Mesenchymal stem cell (in vitro differentiated cells and primary cell): ENCODE measurements at regions not wholly inside any gene's neighbourhood (a gene's known extent, or its start where the extent isn't known, plus 50 kb on each side); places are given as distances from the start of the nearest gene placed in this dataset.

Experiments used
- DNase-seq: peaks from one replicate; pipeline ENCODE4 v3.0.0-alpha.2; 2013
- H2AFZ ChIP-seq: one replicate; pipeline ENCODE4 v1.6.1; 2013; ENCODE audit warnings: low read depth, mild to moderate bottlenecking, control low read depth, inconsistent platforms, low read length, moderate library complexity
- H2AK5ac ChIP-seq: 2 replicates; pipeline ENCODE4 v1.6.1; 2013; ENCODE audit warnings: low read length, moderate library complexity, mild to moderate bottlenecking, inconsistent platforms; ENCODE audit not compliant: severe bottlenecking
- H2BK120ac ChIP-seq: one replicate; pipeline ENCODE4 v1.6.1; 2013; ENCODE audit warnings: low read depth, mild to moderate bottlenecking, inconsistent platforms, low read length, moderate library complexity
- H2BK12ac ChIP-seq, 2 experiments: one replicate each; pipeline ENCODE4 v1.6.1; 2013; ENCODE audit warnings: inconsistent platforms in 2 of 2, low read length in 2 of 2, mild to moderate bottlenecking in 2 of 2, moderate library complexity in 2 of 2, control low read depth in 1 of 2
- H2BK15ac ChIP-seq: one replicate; pipeline ENCODE4 v1.6.1; 2013; ENCODE audit warnings: mild to moderate bottlenecking, low read depth, inconsistent platforms; ENCODE audit not compliant: poor library complexity, severe bottlenecking
- H2BK5ac ChIP-seq: 2 replicates; pipeline ENCODE4 v1.6.1; 2013; ENCODE audit warnings: low read depth, mild to moderate bottlenecking, low read length, control low read depth, inconsistent platforms; ENCODE audit not compliant: poor library complexity, severe bottlenecking
- H3K14ac ChIP-seq, 2 experiments: one replicate each; pipeline ENCODE4 v1.6.1; 2013; ENCODE audit warnings: inconsistent platforms in 2 of 2, low read length in 2 of 2, control low read depth in 1 of 2, mild to moderate bottlenecking in 1 of 2, moderate library complexity in 1 of 2
- H3K18ac ChIP-seq, 2 experiments: one replicate each; pipeline ENCODE4 v1.6.1; 2013; ENCODE audit warnings: inconsistent platforms in 2 of 2, low read length in 2 of 2, control low read depth in 1 of 2, low read depth in 1 of 2, mild to moderate bottlenecking in 1 of 2
- H3K23ac ChIP-seq, 2 experiments: one replicate each; pipeline ENCODE4 v1.6.1; 2013; ENCODE audit warnings: inconsistent platforms in 2 of 2, low read length in 2 of 2, mild to moderate bottlenecking in 2 of 2, moderate library complexity in 2 of 2, control low read depth in 1 of 2
- H3K27ac ChIP-seq: 2 replicates; pipeline ENCODE4 v1.5.1; 2013; ENCODE audit warnings: mild to moderate bottlenecking, moderate library complexity, low read length, control low read depth, inconsistent platforms; ENCODE audit not compliant: poor library complexity, severe bottlenecking
- H3K27me3 ChIP-seq, 2 experiments: 2 replicates each; pipeline versions ENCODE4 v1.6.1 to v1.7.0; 2013; ENCODE audit warnings: low read length in 2 of 2, mild to moderate bottlenecking in 2 of 2, moderate library complexity in 2 of 2, control low read depth in 1 of 2, inconsistent platforms in 1 of 2; ENCODE audit not compliant: control insufficient read depth in 1 of 2, insufficient read depth in 1 of 2
- H3K36me3 ChIP-seq, 2 experiments: 2 replicates each; pipeline versions ENCODE4 v1.6.1 to v1.7.0; 2013; ENCODE audit warnings: low read length in 2 of 2, control low read depth in 1 of 2, inconsistent platforms in 1 of 2, low read depth in 1 of 2, mild to moderate bottlenecking in 1 of 2; ENCODE audit not compliant: insufficient read depth in 2 of 2, control insufficient read depth in 1 of 2
- H3K4ac ChIP-seq, 2 experiments: one replicate each; pipeline ENCODE4 v1.6.1; 2013; ENCODE audit warnings: inconsistent platforms in 2 of 2, low read length in 2 of 2, mild to moderate bottlenecking in 2 of 2, moderate library complexity in 2 of 2, control low read depth in 1 of 2, low read depth in 1 of 2
- H3K4me1 ChIP-seq: 2 replicates; pipeline ENCODE4 v1.6.1; 2013; ENCODE audit warnings: low read depth, low read length, control low read depth; ENCODE audit not compliant: control insufficient read depth, insufficient read depth
- H3K4me2 ChIP-seq: 2 replicates; pipeline ENCODE4 v1.6.1; 2013; ENCODE audit warnings: low read length, mild to moderate bottlenecking, inconsistent platforms; ENCODE audit not compliant: poor library complexity, severe bottlenecking
- H3K4me3 ChIP-seq, 2 experiments: 2 replicates each; pipeline versions ENCODE4 v1.5.1 to v1.7.0; 2013; ENCODE audit warnings: low read length in 2 of 2, mild to moderate bottlenecking in 2 of 2, control low read depth in 1 of 2, low read depth in 1 of 2; ENCODE audit not compliant: insufficient read depth in 1 of 2
- H3K79me1 ChIP-seq: replicated peaks from 2 replicates; pipeline ENCODE4 v1.6.1; 2013; ENCODE audit warnings: mild to moderate bottlenecking, control low read depth, low read length, inconsistent platforms; ENCODE audit not compliant: poor library complexity, severe bottlenecking
- H3K9ac ChIP-seq: 2 replicates; pipeline ENCODE4 v1.7.0; 2013; ENCODE audit warnings: mild to moderate bottlenecking, low read length, moderate library complexity
- H3K9me3 ChIP-seq: 2 replicates; pipeline ENCODE4 v1.7.0; 2013; ENCODE audit warnings: mild to moderate bottlenecking, low read length; ENCODE audit not compliant: control insufficient read depth
- H4K8ac ChIP-seq: one replicate; pipeline ENCODE4 v1.6.1; 2013; ENCODE audit warnings: inconsistent platforms, mild to moderate bottlenecking, low read length, moderate library complexity
- H4K91ac ChIP-seq: one replicate; pipeline ENCODE4 v1.6.1; 2013; ENCODE audit warnings: mild to moderate bottlenecking, low read length, inconsistent platforms
- WGBS: methylation state at CpG from one replicate; pipeline ENCODE4 v1.1.7; 2013; ENCODE audit warnings: mixed read lengths; 5-methylcytosine and 5-hydroxymethylcytosine counted together

DNA sequence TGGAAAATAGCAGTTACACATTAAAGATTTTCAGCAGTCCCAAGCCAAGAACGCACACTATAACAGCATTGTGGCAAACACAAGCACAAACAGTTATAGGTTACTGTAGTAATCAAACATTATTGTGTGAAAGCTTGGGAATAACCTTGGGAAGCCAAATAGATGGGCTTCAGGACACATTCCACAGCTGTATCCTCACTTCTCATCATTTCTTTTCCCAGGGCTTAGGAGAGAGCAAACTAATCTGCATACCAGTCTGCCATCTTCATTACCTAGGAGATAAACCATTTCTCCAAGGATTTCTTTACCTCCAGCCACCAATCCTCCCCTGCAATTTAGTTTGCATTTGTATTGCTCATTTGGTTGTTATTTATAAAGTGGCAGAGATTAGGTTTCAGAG is 352.4 kb downstream of the SH2D4B start:
- Histone ChIP-seq H2BK5ac (no peak overlapping the region), H3K4me3 (no peak overlapping the region), H3K18ac (no peak overlapping the region), H3K4me1 (peaks cover 1% of the 10 kb centered on the region), H3K23ac (no peak overlapping the region), H2BK120ac (no peak overlapping the region), H4K8ac (no peak overlapping the region), H3K27ac (no peak overlapping the region), H2BK15ac (no peak overlapping the region), H2AFZ (no peak overlapping the region), H3K9ac (no peak overlapping the region), H3K9me3 (no peaks in the 10 kb centered on the region), H3K4me2 (no peak overlapping the region), H3K14ac (no peak overlapping the region), H3K36me3 (no peaks in the 10 kb centered on the region), H3K27me3 (peaks cover 0 to 3% of the 10 kb centered on the region in 2 experiments), H2AK5ac (no peak overlapping the region), H3K79me1 (no peaks in the 10 kb centered on the region), H4K91ac (no peak overlapping the region), H3K4ac (no peak overlapping the region), H2BK12ac (no peak overlapping the region)
- DNase-seq, result no peak
- whole genome bisulfite sequencing, result no CpG with 5 or more reads among the region's 1 CpG

DNA sequence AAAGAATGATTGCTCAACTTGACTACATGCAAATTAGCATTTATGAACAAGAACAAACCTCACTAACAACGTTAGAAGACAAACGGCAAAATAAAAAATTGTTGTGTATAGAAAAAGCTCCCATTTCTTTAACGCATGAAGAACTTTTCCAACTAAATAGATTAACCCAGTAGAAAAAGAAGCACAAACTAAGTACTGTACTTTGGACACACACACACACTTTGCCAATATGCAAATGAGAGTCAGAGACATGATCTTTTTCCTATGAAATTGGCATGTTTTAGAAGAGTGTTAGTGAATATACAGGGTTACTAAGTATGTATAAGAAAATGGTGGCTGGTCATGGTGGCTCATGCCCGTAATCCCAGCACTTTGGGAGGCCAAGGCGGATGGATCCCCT is 355.6 kb downstream of the SH2D4B start:
- Histone ChIP-seq H2BK5ac (no peak overlapping the region), H3K27ac (no peak overlapping the region), H3K9ac (no peak overlapping the region), H3K18ac (no peak overlapping the region), H3K27me3 (peaks cover 0 to 3% of the 10 kb centered on the region in 2 experiments), H4K91ac (no peak overlapping the region), H2BK12ac (no peak overlapping the region), H3K23ac (no peak overlapping the region), H4K8ac (no peak overlapping the region), H3K4ac (no peak overlapping the region), H3K4me3 (no peak overlapping the region), H2BK15ac (no peak overlapping the region), H3K79me1 (no peaks in the 10 kb centered on the region), H3K4me2 (no peak overlapping the region), H2AK5ac (no peak overlapping the region), H3K4me1 (peaks cover 2% of the 10 kb centered on the region), H3K14ac (no peak overlapping the region), H3K9me3 (no peaks in the 10 kb centered on the region), H2AFZ (no peak overlapping the region), H2BK120ac (no peak overlapping the region), H3K36me3 (no peaks in the 10 kb centered on the region)
- WGBS, result 90% methylated on average over 5 of the region's 5 CpGs
- no peak for DNase-seq

DNA sequence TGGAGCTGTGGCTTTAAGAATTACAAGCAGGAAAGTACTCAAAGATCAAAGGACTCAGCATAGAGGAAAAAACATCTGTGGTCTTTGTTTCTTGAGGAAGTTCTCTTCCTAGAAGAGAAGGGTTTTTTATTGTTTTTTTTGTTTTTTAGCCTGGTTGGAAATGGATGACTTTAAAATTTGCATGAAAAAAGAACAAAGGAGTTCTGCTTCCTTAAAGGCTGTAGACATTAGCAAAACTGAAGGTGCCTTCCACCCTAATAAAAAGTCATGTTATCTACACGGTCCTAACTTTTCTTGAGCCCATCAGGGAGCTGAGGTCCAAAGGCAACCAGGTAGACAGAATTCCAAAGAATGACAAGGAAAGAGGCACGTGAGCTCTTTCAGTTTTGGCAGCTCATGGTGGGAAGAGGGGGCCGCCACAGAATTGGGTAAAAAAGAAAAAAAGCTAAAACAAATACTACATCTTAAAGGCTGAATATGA is 356.6 kb downstream of the SH2D4B start:
- H3K18ac ChIP-seq, result no peak overlapping the region
- no peak overlapping the region for H3K4me3 ChIP-seq
- no peak overlapping the region for H2AK5ac ChIP-seq
- H3K27ac ChIP-seq, result no peak overlapping the region
- no peak overlapping the region for H2BK120ac ChIP-seq
- H3K4ac ChIP-seq, result no peak overlapping the region
- H3K23ac ChIP-seq, result no peak overlapping the region
- peaks cover 2% of the 10 kb centered on the region for H3K4me1 ChIP-seq
- no peaks in the 10 kb centered on the region for H3K36me3 ChIP-seq
- H3K79me1 ChIP-seq, result no peaks in the 10 kb centered on the region
- H3K14ac ChIP-seq, result no peak overlapping the region
- no peak overlapping the region for H4K91ac ChIP-seq
- H2BK12ac ChIP-seq, result no peak overlapping the region
- H4K8ac ChIP-seq, result no peak overlapping the region
- no peak overlapping the region for H2BK5ac ChIP-seq
- H2BK15ac ChIP-seq, result no peak overlapping the region
- no peak overlapping the region for H3K4me2 ChIP-seq
- H3K27me3 ChIP-seq, result peaks cover 0 to 3% of the 10 kb centered on the region in 2 experiments
- 24% methylated on average over 2 of the region's 3 CpGs for WGBS
- no peak overlapping the region for H2AFZ ChIP-seq
- DNase-seq, result no peak
- H3K9me3 ChIP-seq, result no peaks in the 10 kb centered on the region
- H3K9ac ChIP-seq, result no peak overlapping the region

GRCh38 chr10:80894797-80895467 is 357.2 kb downstream of the SH2D4B start:
- Histone ChIP-seq H3K18ac (no peak overlapping the region), H3K23ac (no peak overlapping the region), H3K27me3 (peaks cover 0 to 3% of the 10 kb centered on the region in 2 experiments), H3K14ac (no peak overlapping the region), H3K9ac (no peak overlapping the region), H3K9me3 (no peaks in the 10 kb centered on the region), H2AFZ (no peak overlapping the region), H4K91ac (no peak overlapping the region), H3K27ac (no peak overlapping the region), H3K4me3 (no peak overlapping the region), H4K8ac (no peak overlapping the region), H2BK12ac (no peak overlapping the region), H3K79me1 (no peaks in the 10 kb centered on the region), H2BK5ac (no peak overlapping the region), H2BK120ac (no peak overlapping the region), H2AK5ac (no peak overlapping the region), H3K36me3 (no peaks in the 10 kb centered on the region), H3K4me2 (no peak overlapping the region), H3K4ac (no peak overlapping the region), H2BK15ac (no peak overlapping the region), H3K4me1 (peaks cover 2% of the 10 kb centered on the region)
- WGBS, result 66% methylated on average over 11 of the region's 11 CpGs
- no peak for DNase-seq
